SK-N-SH treated with all-trans-retinoic acid at 6 μM for 48 hours (cell line): ENCODE measurements at regions not wholly inside any gene's neighbourhood (a gene's known extent, or its start where the extent isn't known, plus 50 kb on each side); places are given as distances from the start of the nearest gene placed in this dataset.

Experiments used
- ATAC-seq: fragments of 200-7000 bp; cut with Tn5 transposase; 3 replicates; pipeline ENCODE4 v1.9.1; 2020; ENCODE audit warnings: mild to moderate bottlenecking, moderate library complexity
- ARNTL ChIP-seq: fragments of 450-650 bp; formaldehyde crosslinking; IDR thresholded peaks from 2 replicates; pipeline ENCODE4 v1.5.0; 2020; ENCODE audit warnings: low read depth, mild to moderate bottlenecking, moderate library complexity, borderline replicate concordance
- BACH2 ChIP-seq: fragments of 250-450 bp; sonication (Bioruptor Pico); IDR thresholded peaks from 2 replicates; pipeline ENCODE4 v1.9.0; 2021; ENCODE audit warnings: mild to moderate bottlenecking, borderline replicate concordance
- CSDC2 ChIP-seq: fragments of 250-450 bp; sonication (Bioruptor Pico); IDR thresholded peaks from 2 replicates; pipeline ENCODE4 v1.5.0; 2020; ENCODE audit warnings: mild to moderate bottlenecking, moderate library complexity
- CSRNP3 ChIP-seq: fragments of 250-450 bp; sonication (Bioruptor Pico); IDR thresholded peaks from 2 replicates; pipeline ENCODE4 v1.5.1; 2021; ENCODE audit warnings: mild to moderate bottlenecking, moderate library complexity
- GLIS3 ChIP-seq: fragments of 250-450 bp; sonication (Bioruptor Pico); IDR thresholded peaks from 2 replicates; pipeline ENCODE4 v1.5.0; 2020; ENCODE audit warnings: mild to moderate bottlenecking, moderate library complexity
- ISL1 ChIP-seq: fragments of 250-450 bp; sonication (Bioruptor Pico); IDR thresholded peaks from 2 replicates; pipeline ENCODE4 v2.1.2; 2022; ENCODE audit warnings: mild to moderate bottlenecking, moderate library complexity
- OSR1 ChIP-seq: fragments of 250-450 bp; sonication (Bioruptor Pico); IDR thresholded peaks from 2 replicates; pipeline ENCODE4 v1.8.0; 2022; ENCODE audit warnings: moderate library complexity, mild to moderate bottlenecking, inconsistent platforms
- PATZ1 ChIP-seq: fragments of 250-450 bp; sonication (Bioruptor Pico); IDR thresholded peaks from 2 replicates; pipeline ENCODE4 v1.8.0; 2020; ENCODE audit warnings: mild to moderate bottlenecking, moderate library complexity, borderline replicate concordance
- PPARA ChIP-seq: fragments of 250-450 bp; sonication (Bioruptor Pico); IDR thresholded peaks from 2 replicates; pipeline ENCODE4 v1.5.0; 2020; ENCODE audit warnings: mild to moderate bottlenecking, borderline replicate concordance
- RARB ChIP-seq: fragments of 250-450 bp; sonication (Bioruptor Pico); IDR thresholded peaks from 2 replicates; pipeline ENCODE4 v1.8.0; 2021; ENCODE audit warnings: mild to moderate bottlenecking, moderate library complexity
- SNAI2 ChIP-seq: fragments of 250-450 bp; sonication (Bioruptor Pico); IDR thresholded peaks from 2 replicates; pipeline ENCODE4 v1.5.0; 2020; ENCODE audit warnings: mild to moderate bottlenecking, moderate library complexity
- TCF4 ChIP-seq: fragments of 250-450 bp; sonication (Bioruptor Pico); IDR thresholded peaks from 2 replicates; pipeline ENCODE4 v1.8.0; 2021; ENCODE audit warnings: mild to moderate bottlenecking, moderate library complexity, borderline replicate concordance
- ZC3H10 ChIP-seq: fragments of 250-450 bp; sonication (Bioruptor Pico); IDR thresholded peaks from 2 replicates; pipeline ENCODE4 v1.5.1; 2021; ENCODE audit warnings: mild to moderate bottlenecking, moderate library complexity
- ZFP3 ChIP-seq: fragments of 250-450 bp; sonication (Bioruptor Pico); IDR thresholded peaks from 2 replicates; pipeline ENCODE4 v1.5.0; 2020; ENCODE audit warnings: mild to moderate bottlenecking, moderate library complexity
- ZFP30 ChIP-seq: fragments of 450-650 bp; formaldehyde crosslinking; IDR thresholded peaks from 2 replicates; pipeline ENCODE4 v1.5.0; 2022; ENCODE audit warnings: mild to moderate bottlenecking, moderate library complexity
- ZNF565 ChIP-seq: fragments of 450-650 bp; formaldehyde crosslinking; conservative IDR thresholded peaks from 2 replicates; pipeline ENCODE4 v1.5.0; 2020; ENCODE audit warnings: low read depth, mild to moderate bottlenecking, moderate library complexity
- ZNF70 ChIP-seq: fragments of 450-650 bp; formaldehyde crosslinking; IDR thresholded peaks from 2 replicates; pipeline ENCODE4 v1.5.0; 2020; ENCODE audit warnings: mild to moderate bottlenecking, moderate library complexity
- ZNF8 ChIP-seq: fragments of 450-650 bp; formaldehyde crosslinking; IDR thresholded peaks from 2 replicates; pipeline ENCODE4 v1.5.0; 2020; ENCODE audit warnings: mild to moderate bottlenecking, moderate library complexity
- TF ChIP-seq, protein P1 (sequence below): fragments of 250-450 bp; sonication (Bioruptor Pico); IDR thresholded peaks from 2 replicates; pipeline ENCODE4 v1.5.0; 2020; ENCODE audit warnings: mild to moderate bottlenecking, moderate library complexity
- TF ChIP-seq, protein P2 (sequence below): fragments of 250-450 bp; sonication (Bioruptor Pico); IDR thresholded peaks from 2 replicates; pipeline ENCODE4 v1.5.1; 2020; ENCODE audit warnings: low read depth, mild to moderate bottlenecking, moderate library complexity
- TF ChIP-seq, protein P3 (sequence below): fragments of 250-450 bp; sonication (Bioruptor Pico); IDR thresholded peaks from 2 replicates; pipeline ENCODE4 v1.8.0; 2021; ENCODE audit warnings: low read depth, mild to moderate bottlenecking, moderate library complexity, borderline replicate concordance

DNA sequence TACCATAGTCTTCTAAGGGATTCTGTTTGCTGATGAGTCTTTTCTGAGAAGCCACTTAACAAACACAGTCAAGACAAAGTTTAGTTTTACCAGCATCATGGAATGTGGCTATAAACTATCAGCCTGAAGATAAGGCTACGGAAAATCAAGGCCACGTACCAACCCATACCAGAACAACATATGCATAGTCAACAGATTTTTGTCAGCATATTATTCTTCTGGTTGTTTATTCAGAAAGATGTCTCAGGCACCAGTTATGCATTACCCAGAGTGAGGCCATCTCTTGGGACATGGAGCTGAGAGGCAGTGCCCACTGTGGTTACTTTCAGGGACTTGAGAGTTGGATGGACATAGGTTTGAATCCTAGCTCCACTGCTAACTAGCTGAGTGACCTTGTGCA, 60.4 kb downstream of the SOX2 start:
- TF ChIP-seq TCF4 (CRISPR knock-in tag) (no peak), PPARA (CRISPR knock-in tag) (no peak), PATZ1 (CRISPR knock-in tag) (no peak), SNAI2 (CRISPR knock-in tag) (no peak), CSRNP3 (CRISPR knock-in tag) (no peak), ZC3H10 (CRISPR knock-in tag) (no peak), ZFP3 (CRISPR knock-in tag) (no peak), ARNTL (no peak), BACH2 (CRISPR knock-in tag) (no peak), RARB (CRISPR knock-in tag) (no peak), ZNF565 (CRISPR knock-in tag) (no peak)
- no peak for ATAC-seq

DNA sequence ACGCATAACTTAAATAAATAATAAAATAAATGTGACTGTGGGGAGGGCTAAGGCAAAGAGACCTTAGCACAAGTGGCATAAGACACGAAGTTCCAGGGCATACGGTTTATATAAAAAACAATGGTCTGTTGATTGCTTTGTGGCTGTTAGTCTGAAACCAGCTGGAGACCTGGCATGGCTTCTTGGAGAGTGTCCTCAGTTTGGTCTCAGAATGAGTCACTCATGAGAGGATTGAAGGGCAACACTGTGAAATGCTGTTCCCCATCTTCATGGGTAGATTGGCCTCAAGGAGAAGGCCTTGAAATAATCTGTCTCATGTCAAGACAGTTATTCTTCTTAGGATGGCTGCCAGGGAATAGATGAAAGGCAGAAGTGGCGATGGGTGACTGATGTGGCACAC, 62.2 kb downstream of the SOX2 start:
- no peak for ATAC-seq
- TF ChIP-seq OSR1 (CRISPR knock-in tag) (no peak), RARB (CRISPR knock-in tag) (no peak), SNAI2 (CRISPR knock-in tag) (no peak), GLIS3 (no peak), TCF4 (CRISPR knock-in tag) (no peak), ARNTL (no peak), ZNF70 (CRISPR knock-in tag) (no peak), ZNF8 (CRISPR knock-in tag) (no peak), CSDC2 (CRISPR knock-in tag) (no peak), ZFP3 (CRISPR knock-in tag) (no peak), ZNF565 (CRISPR knock-in tag) (no peak), BACH2 (CRISPR knock-in tag) (no peak), ZC3H10 (CRISPR knock-in tag) (no peak), CSRNP3 (CRISPR knock-in tag) (no peak), ISL1 (no peak), ZFP30 (CRISPR knock-in tag) (no peak)
- TF ChIP-seq, protein P1, sequence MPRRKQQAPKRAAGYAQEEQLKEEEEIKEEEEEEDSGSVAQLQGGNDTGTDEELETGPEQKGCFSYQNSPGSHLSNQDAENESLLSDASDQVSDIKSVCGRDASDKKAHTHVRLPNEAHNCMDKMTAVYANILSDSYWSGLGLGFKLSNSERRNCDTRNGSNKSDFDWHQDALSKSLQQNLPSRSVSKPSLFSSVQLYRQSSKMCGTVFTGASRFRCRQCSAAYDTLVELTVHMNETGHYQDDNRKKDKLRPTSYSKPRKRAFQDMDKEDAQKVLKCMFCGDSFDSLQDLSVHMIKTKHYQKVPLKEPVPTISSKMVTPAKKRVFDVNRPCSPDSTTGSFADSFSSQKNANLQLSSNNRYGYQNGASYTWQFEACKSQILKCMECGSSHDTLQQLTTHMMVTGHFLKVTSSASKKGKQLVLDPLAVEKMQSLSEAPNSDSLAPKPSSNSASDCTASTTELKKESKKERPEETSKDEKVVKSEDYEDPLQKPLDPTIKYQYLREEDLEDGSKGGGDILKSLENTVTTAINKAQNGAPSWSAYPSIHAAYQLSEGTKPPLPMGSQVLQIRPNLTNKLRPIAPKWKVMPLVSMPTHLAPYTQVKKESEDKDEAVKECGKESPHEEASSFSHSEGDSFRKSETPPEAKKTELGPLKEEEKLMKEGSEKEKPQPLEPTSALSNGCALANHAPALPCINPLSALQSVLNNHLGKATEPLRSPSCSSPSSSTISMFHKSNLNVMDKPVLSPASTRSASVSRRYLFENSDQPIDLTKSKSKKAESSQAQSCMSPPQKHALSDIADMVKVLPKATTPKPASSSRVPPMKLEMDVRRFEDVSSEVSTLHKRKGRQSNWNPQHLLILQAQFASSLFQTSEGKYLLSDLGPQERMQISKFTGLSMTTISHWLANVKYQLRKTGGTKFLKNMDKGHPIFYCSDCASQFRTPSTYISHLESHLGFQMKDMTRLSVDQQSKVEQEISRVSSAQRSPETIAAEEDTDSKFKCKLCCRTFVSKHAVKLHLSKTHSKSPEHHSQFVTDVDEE (CRISPR knock-in tag) = no peak
- TF ChIP-seq, protein P2, sequence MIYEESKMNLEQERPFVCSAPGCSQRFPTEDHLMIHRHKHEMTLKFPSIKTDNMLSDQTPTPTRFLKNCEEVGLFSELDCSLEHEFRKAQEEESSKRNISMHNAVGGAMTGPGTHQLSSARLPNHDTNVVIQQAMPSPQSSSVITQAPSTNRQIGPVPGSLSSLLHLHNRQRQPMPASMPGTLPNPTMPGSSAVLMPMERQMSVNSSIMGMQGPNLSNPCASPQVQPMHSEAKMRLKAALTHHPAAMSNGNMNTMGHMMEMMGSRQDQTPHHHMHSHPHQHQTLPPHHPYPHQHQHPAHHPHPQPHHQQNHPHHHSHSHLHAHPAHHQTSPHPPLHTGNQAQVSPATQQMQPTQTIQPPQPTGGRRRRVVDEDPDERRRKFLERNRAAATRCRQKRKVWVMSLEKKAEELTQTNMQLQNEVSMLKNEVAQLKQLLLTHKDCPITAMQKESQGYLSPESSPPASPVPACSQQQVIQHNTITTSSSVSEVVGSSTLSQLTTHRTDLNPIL = no peak
- TF ChIP-seq, protein P3, sequence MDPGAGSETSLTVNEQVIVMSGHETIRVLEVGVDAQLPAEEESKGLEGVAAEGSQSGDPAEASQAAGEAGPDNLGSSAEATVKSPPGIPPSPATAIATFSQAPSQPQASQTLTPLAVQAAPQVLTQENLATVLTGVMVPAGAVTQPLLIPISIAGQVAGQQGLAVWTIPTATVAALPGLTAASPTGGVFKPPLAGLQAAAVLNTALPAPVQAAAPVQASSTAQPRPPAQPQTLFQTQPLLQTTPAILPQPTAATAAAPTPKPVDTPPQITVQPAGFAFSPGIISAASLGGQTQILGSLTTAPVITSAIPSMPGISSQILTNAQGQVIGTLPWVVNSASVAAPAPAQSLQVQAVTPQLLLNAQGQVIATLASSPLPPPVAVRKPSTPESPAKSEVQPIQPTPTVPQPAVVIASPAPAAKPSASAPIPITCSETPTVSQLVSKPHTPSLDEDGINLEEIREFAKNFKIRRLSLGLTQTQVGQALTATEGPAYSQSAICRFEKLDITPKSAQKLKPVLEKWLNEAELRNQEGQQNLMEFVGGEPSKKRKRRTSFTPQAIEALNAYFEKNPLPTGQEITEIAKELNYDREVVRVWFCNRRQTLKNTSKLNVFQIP (CRISPR knock-in tag) = no peak
